ENCODE measurements at regions not wholly inside any gene's neighbourhood (a gene's known extent, or its start where the extent isn't known, plus 50 kb on each side); places are given as distances from the start of the nearest gene placed in this dataset.
"Not testable (repeated sequence)": the region's sequence is repeated elsewhere in the genome, so short reads cannot be mapped to it uniquely, and the experiment has no call there.

DNA sequence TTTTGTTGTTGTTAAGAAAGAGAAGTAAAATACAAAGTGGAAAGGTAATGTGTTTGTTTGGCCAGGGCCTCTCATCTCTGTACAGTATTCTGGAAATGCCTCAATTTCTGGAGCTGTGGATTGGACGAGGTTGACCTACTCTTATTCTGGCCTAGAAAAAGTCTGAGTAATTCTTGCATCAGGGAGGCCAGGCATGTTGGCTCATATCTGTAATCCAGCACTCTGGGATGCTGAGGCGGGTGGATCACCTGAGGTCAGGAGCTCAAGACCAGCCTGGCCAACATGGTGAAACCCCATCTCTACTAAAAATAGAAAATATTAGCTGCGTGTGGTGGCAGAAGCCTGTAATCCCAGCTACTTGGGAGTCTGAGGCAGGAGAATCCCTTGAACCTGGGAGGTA, 259.8 kb downstream of the NPIPA7 start:
- not testable (repeated sequence) for H3K4me3 Mint-ChIP-seq, H3K27ac Mint-ChIP-seq, H3K4me1 Mint-ChIP-seq, H3K9me3 Mint-ChIP-seq, H3K27me3 Mint-ChIP-seq, H3K36me3 Mint-ChIP-seq

DNA sequence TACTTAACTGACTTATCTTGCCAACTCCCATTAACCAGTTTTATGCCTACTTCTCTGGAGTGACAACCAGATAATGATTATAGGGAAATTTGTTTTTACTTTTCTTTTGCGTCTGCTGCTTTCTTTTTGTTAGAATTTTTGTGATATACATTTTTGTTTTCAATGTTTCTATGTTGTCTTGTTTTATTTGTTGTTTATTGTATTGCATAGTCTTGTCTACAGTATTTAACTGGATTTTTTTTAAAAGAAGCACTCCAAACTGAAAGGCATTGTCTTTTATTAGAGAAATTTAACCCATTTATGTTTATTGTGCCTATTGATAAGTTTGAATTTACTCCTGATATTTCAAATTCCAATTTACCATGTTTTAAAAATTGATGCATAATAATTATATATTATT, 264.9 kb downstream of the NPIPA7 start:
- H3K4me3 Mint-ChIP-seq, H3K27me3 Mint-ChIP-seq, H3K36me3 Mint-ChIP-seq, H3K4me1 Mint-ChIP-seq, H3K9me3 Mint-ChIP-seq, H3K27ac Mint-ChIP-seq: not testable (repeated sequence)

DNA sequence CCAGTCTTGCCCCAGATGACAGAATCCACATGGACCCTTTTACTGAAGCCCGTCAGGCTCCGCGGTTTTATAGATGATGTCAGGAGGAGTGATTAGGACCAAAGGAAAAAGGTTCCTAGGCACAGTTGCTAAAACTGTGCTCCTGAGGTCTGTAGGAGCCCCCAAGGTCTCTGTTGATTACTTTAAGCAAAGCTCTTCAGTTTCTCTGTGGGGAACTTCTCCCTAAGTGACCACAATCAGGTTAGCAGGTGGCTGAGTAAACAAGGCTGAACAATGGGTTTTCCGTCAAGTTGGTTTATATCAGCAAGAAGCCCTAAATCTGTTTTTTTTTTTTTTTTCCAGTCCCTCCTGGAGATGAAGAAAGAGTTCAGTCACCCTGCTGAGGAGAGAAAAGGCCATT, 269.1 kb downstream of the NPIPA7 start:
- not testable (repeated sequence) for H3K27me3 Mint-ChIP-seq, H3K9me3 Mint-ChIP-seq, H3K4me3 Mint-ChIP-seq, H3K36me3 Mint-ChIP-seq, H3K27ac Mint-ChIP-seq, H3K4me1 Mint-ChIP-seq

DNA sequence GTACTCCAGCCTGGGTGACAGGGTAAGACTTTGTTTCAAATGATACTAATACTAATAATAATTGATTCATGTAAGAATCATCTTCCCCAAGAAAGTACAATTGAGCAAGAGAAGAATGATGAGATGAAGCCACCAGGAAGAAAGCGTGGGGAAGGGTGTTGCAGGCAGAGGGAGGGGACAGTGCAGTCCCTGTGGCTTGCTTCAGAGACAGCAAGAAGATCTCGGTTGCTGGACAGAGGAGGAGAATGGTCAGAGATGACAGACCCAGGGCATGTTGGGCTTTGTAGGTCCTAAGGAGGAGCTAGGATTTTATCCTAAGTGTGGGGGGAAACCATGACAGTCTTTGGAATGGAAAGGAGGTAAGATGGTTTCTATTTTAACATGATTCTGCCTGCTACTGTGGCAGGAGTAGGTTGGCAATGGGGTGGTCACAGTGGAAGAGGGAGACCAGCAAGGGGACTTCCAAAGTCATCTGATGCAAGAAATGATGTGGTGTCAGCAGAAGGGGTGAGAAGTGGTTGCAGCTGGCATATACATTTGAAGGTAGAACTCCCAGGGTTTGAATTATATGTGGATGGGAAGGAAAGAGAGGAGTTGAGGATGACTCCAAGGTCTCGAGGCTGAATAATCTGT, 293.4 kb downstream of the NPIPA7 start:
- H3K9me3 Mint-ChIP-seq, H3K27ac Mint-ChIP-seq, H3K4me1 Mint-ChIP-seq, H3K36me3 Mint-ChIP-seq, H3K4me3 Mint-ChIP-seq, H3K27me3 Mint-ChIP-seq: not testable (repeated sequence)

DNA sequence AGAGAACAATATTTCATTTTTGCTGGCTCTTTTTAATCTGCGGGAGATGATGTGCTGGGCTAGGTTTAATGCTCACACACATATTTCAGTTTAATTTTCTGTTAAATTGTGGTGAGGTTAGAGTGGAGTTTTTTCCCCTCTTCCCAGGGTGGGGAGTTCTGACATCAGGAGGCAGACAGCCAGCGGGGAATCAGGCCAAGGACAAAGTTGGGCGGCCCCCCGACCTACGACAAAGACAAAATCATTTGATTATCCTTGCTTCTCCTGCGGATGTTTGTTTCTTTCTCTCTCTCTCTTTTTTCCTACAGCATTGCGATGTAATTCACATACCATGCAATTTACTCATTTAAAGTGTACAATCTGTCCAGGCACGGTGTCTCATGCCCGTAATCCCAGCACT, 295.9 kb downstream of the NPIPA7 start:
- not testable (repeated sequence) for H3K27me3 Mint-ChIP-seq, H3K4me3 Mint-ChIP-seq, H3K9me3 Mint-ChIP-seq, H3K36me3 Mint-ChIP-seq, H3K4me1 Mint-ChIP-seq, H3K27ac Mint-ChIP-seq

DNA sequence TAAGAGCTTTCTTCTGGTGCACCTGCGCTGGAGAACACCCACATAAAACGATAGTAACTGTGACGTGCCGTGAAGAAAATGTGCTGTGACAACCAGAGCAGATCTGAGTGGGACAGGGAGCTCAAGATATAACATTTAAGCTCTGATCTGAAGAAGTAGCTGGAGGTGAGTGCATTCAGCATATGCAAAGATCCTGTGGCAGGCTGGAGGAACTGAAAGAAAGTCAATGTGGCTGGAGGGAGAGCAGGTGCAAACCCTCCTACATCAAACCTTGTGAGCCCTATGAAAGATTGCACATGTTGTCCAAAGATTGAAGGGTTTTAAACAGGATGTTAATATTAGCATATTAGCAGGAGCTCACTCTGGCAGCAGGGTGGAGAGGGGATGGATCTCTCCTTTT, 342.9 kb downstream of the NPIPA7 start:
- not testable (repeated sequence) for H3K27me3 Mint-ChIP-seq, H3K9me3 Mint-ChIP-seq, H3K36me3 Mint-ChIP-seq, H3K4me1 Mint-ChIP-seq, H3K4me3 Mint-ChIP-seq, H3K27ac Mint-ChIP-seq

DNA sequence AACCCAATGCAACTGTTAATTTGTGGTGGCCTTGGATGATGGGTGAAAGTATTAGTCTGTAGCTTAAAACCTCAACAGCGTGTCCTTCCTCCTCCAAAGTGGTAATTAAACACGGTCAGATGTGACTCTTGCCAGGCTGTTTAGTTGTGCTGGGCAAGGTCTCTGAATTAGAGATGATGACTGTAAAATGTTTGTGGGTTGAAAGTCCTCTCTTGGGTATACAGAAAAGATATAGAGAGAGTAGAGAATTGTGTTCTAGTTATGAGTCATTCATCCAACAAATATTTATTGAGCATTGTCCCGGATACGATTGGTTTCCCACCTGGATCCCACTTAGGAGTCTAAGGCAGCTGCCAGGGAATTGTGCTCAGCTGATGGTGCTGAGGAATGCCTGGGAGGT, 343.7 kb downstream of the NPIPA7 start:
- not testable (repeated sequence) for H3K9me3 Mint-ChIP-seq, H3K36me3 Mint-ChIP-seq, H3K4me1 Mint-ChIP-seq, H3K27ac Mint-ChIP-seq, H3K4me3 Mint-ChIP-seq, H3K27me3 Mint-ChIP-seq

DNA sequence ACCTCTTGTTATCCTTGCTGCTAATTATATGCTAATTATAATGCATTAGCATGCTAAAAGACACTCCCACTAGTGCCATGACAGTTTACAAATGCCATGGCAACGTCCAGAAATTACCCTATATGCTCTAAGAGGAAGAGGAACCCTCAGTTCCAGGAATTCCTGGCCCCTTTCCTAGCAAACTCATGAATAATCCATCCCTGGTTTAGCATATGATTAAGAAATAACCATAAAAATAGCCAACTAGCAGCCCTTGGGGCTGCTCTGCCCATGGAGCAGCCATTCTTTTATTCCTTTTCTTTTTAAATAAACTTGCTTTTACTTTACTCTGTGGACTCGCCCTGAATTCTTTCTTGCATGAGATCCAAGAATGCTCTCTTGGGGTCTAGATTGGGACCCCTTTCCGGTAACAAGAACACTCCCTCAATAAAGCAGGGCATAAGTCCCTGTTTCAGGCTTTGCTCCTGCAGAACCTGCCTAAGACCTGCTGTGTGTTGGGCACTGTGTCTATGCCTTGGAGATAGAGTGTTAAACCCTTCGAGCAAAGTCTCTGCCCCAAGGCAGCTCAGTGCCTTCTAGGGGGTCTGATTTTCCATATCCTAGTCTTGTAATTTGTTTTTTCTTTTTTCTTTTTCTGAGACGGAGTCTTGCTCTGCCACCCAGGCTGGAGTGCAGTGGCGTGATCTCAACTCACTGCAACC, 345.0 kb downstream of the NPIPA7 start:
- not testable (repeated sequence) for H3K27ac Mint-ChIP-seq, H3K9me3 Mint-ChIP-seq, H3K27me3 Mint-ChIP-seq, H3K4me3 Mint-ChIP-seq, H3K36me3 Mint-ChIP-seq, H3K4me1 Mint-ChIP-seq

DNA sequence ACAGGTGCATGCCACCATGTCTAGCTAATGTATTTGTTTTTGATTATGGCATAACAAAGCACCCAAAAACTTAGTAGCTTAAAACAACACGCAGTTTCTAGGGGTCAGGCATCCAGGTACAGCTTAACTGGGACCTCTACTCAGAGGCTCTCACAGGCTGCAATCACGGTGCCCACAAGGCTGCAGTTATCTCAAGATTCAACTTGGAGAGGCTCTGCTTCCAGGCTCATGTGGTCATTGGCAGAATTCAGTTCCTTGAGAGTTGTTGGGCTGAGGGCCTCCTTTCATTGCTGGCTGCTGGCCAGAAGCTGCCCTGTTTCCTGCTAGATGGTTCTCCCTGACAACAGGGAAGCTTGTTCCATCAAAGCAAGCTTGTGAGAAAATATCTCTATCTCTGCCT, 348.1 kb downstream of the NPIPA7 start:
- not testable (repeated sequence) for H3K4me1 Mint-ChIP-seq, H3K27ac Mint-ChIP-seq, H3K27me3 Mint-ChIP-seq, H3K4me3 Mint-ChIP-seq, H3K9me3 Mint-ChIP-seq, H3K36me3 Mint-ChIP-seq

DNA sequence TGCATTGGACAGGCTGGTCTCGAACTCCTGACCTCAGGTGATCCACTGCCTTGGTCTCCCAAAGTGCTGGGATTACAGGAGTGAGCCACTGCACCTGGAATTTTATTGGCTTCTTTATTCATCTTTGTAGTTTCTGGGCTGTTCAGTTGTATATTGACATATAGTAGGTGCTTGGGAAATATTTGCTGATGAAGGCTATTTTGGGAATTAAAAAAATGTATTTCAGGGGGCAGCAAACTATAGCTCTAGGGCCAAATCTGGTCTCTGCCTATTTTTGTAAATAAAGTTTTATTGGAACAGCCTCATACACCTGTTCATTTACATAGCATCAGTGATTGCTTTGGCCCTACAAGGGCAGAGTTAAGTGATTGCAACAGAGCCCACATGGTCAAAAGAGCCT, 363.6 kb downstream of the NPIPA7 start:
- H3K27ac Mint-ChIP-seq, H3K9me3 Mint-ChIP-seq, H3K36me3 Mint-ChIP-seq, H3K4me3 Mint-ChIP-seq, H3K27me3 Mint-ChIP-seq, H3K4me1 Mint-ChIP-seq: not testable (repeated sequence)

DNA sequence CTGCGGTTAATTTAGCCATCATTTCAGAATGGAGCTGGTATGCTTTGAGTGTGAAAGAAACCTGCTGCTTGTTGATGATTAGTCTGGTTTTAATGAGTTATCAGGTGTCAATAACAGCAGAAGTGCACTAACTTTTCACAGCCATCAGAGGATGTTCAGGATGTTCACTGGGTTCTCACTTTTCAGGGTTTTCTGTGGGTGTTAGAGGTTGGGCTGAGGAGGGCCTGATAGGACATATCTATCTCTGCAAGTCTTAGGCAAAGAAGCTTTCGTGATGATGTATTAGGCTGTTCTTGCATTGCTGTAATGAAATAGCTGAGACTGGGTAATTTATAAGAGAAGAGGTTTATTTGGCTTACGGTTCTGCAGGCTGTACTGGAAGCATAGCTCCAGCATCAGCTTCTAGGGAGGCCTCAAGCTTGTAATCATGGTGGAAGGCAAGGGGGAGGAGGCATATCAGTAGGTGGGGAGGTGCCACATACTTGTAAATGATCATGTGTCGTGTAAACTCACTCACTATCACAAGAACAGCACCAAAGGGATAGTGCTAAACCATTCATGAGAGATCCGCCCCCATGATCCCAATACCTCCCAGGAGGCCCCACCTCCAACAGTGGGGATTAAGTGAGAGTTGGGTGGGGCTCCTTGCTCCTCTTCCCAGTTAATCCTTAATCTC, 376.2 kb downstream of the NPIPA7 start:
- H3K27ac Mint-ChIP-seq, H3K9me3 Mint-ChIP-seq, H3K36me3 Mint-ChIP-seq, H3K4me3 Mint-ChIP-seq, H3K27me3 Mint-ChIP-seq, H3K4me1 Mint-ChIP-seq: not testable (repeated sequence)

DNA sequence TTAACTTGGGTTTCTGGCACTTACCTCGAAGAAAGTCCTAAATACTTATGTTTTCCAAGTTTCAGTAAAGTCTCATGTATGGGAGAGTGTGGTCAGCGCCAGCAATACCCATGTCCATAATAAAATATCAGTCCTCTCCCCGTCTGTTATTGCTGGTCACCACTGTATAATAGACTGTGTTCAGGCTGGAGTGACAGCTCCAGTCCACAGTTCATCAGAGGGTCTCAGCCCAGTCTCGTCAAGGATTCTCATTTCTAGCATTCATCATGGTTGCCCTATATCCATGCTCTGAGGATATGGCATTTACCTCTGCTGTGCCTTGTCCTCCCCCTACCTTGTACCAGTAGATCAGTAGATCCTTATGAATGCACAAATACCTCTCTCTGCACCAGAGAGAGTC, 384.5 kb downstream of the NPIPA7 start:
- Mint-ChIP-seq H3K27me3 (peaks cover 8% of the 10 kb centered on the region), H3K36me3 (peaks cover 2% of the 10 kb centered on the region), H3K9me3 (peaks cover 0 to 6% (median 2%) of the 10 kb centered on the region in 3 donors), H3K27ac (no peak overlapping the region), H3K4me3 (no peak overlapping the region), H3K4me1 (no peaks in the 10 kb centered on the region)

DNA sequence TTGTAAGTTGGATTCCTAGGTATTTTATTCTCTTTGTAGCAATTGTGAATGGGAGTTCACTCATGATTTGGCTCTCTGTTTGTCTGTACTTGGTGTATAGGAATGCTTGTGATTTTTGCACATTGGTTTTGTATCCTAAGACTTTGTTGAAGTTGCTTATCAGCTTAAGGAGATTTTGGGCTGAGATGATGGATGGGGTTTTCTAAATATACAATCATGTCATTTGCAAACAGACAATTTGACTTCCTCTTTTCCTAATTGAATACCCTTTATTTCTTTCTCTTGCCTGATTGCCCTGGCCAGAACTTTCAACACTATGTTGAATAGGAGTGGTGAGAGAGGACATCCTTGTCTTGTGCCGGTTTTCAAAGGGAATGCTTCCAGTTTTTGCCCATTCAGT, 391.8 kb downstream of the NPIPA7 start:
- not testable (repeated sequence) for H3K4me3 Mint-ChIP-seq, H3K27ac Mint-ChIP-seq, H3K9me3 Mint-ChIP-seq, H3K27me3 Mint-ChIP-seq, H3K36me3 Mint-ChIP-seq, H3K4me1 Mint-ChIP-seq

DNA sequence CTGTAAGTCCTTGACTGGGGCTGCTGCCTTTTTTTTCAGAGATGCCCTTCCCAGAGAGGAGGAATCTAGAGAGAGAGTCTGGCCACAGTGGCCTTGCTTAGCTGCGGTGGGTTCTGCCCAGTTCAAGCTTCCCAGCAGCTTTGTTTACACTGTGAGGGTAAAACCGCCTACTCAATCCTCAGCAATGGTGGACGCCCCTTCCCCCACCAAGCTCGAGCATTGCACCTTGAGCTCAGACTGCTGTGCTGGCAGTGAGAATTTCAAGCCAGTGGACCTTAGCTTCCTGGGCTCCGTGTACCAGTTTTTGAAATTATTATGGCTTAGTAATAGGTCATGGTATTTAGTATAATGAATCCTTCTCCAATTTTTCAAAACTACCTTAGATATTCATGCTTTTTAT, 395.4 kb downstream of the NPIPA7 start:
- Mint-ChIP-seq H3K27ac (no peak overlapping the region), H3K4me3 (no peak overlapping the region), H3K27me3 (peaks cover 8% of the 10 kb centered on the region), H3K36me3 (no peaks in the 10 kb centered on the region), H3K9me3 (peaks cover 0 to 4% (median 3%) of the 10 kb centered on the region in 3 donors), H3K4me1 (no peaks in the 10 kb centered on the region)

DNA sequence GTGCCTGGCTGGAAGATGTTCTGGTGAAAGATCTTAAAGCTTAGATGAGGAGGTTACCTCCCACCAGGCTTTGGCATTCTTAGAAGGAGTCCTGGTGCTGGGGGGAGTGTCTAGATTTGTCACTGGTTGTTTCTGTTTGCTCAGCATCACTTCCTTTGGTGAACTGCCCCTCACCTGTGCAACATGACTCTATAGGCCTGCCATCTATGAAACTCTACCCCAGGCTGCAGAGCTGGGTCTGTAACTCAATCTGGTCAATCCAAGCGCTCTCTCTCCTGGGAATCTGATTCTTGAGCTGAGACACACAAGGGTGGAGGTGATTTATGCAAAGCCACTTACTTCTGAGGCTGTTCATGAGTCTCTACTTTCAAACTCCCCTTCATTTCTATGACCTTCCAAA, 399.4 kb downstream of the NPIPA7 start:
- Mint-ChIP-seq H3K27me3 (peaks cover 8% of the 10 kb centered on the region), H3K36me3 (no peaks in the 10 kb centered on the region), H3K9me3 (peaks cover 0 to 2% (median 1%) of the 10 kb centered on the region in 3 donors), H3K4me1 (no peaks in the 10 kb centered on the region), H3K27ac (no peak overlapping the region), H3K4me3 (no peak overlapping the region)

DNA sequence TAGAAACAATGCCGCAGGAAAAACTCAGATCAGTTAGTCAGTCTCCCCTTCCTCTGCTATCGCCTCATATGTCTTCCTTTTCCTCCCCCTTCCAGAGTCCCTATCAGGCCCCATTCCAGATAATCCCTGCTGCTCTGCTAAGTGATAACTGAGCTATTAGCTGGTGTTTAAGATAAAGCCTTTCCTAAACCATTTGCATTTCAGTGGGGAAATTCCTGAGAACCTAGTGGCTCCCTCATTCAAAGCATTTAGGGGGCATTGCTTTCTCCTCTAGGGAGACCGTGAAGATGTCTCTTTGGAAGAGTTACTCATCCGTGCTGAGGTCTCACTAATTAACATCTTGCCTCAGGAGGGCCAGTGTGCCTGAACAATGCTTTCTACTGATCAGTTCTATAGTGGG, 401.6 kb downstream of the NPIPA7 start:
- no peak overlapping the region for H3K27ac Mint-ChIP-seq
- no peaks in the 10 kb centered on the region for H3K36me3 Mint-ChIP-seq
- H3K4me3 Mint-ChIP-seq = no peak overlapping the region
- H3K9me3 Mint-ChIP-seq = peaks cover 0 to 2% (median 1%) of the 10 kb centered on the region in 3 donors
- H3K27me3 Mint-ChIP-seq = peaks cover 8% of the 10 kb centered on the region
- H3K4me1 Mint-ChIP-seq = no peaks in the 10 kb centered on the region
